Stimulated activated memory B cell treated with anti-CD40 and anti-IgM and Interleukin-4, amounts not matched to agents 10 μg/mL and 1 μg/mL and 100 μg/mL, for 72 hours (primary cell): ENCODE measurements at regions not wholly inside any gene's neighbourhood (a gene's known extent, or its start where the extent isn't known, plus 50 kb on each side); places are given as distances from the start of the nearest gene placed in this dataset.
"Not testable (repeated sequence)": the region's sequence is repeated elsewhere in the genome, so short reads cannot be mapped to it uniquely, and the experiment has no call there.

Source experiments
- ATAC-seq: fragments of 150-1000 bp; cut with Tn5 transposase; 2 replicates; pipeline ENCODE4 v1.10.0; 2021
- H3K27ac Mint-ChIP-seq: one replicate; pipeline ENCODE4 v1.8.0; 2022; ENCODE audit warnings: mild to moderate bottlenecking, mixed read lengths
- H3K27me3 Mint-ChIP-seq: one replicate; pipeline ENCODE4 v1.8.0; 2022; ENCODE audit warnings: mixed read lengths
- H3K36me3 Mint-ChIP-seq: one replicate; pipeline ENCODE4 v1.8.0; 2022; ENCODE audit warnings: mixed read lengths
- H3K4me1 Mint-ChIP-seq: one replicate; pipeline ENCODE4 v1.8.0; 2022; ENCODE audit warnings: mixed read lengths
- H3K4me3 Mint-ChIP-seq: one replicate; pipeline ENCODE4 v1.8.0; 2022; ENCODE audit warnings: mild to moderate bottlenecking, moderate library complexity, mixed read lengths
- H3K9me3 Mint-ChIP-seq: one replicate; pipeline ENCODE4 v1.8.0; 2022; ENCODE audit warnings: mixed read lengths

DNA sequence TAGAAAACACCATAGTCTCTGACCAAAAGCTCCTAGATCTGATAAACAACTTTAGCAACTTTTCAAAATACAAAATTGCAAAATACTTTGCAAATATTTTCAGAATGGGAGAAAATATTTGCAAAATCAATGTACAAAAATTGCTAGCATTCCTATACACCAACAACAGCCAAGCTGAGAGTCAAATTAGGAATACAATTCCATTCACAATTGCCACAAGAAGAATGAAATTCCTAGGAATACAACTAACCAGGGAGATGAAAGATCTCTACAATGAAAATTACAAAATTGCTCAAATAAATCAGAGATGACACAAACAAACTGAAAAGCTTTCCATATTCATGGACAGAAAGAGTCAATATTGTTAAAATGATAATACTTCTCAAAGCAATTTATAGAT lies 327.0 kb upstream of the ZC3H15 start:
- no peak for ATAC-seq
- Mint-ChIP-seq H3K36me3 (peaks cover 78% of the 10 kb centered on the region), H3K27me3 (no peaks in the 10 kb centered on the region), H3K9me3 (peaks cover 34% of the 10 kb centered on the region), H3K4me1 (peaks cover 18% of the 10 kb centered on the region), H3K27ac (no peak overlapping the region), H3K4me3 (no peak overlapping the region)

DNA sequence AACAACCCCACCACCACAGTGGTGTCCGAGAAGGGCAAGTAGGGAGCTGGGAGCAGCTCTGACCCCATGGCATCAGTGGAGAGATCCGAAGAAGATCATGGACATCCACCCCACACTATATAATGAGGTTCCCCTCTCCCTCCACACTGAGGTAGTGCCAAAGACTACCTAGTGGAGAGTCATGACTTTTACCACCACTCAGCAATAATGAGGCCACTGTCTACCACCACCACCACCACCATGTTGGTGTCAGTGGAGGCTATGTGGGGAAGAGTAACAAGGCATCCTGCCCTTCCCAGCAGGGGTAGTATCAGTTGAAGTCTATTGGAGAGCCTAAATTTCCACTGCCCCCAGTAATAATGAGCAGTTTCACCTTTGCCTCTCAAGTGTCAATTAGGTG lies 321.7 kb upstream of the ZC3H15 start:
- Mint-ChIP-seq H3K36me3 (peaks cover 64% of the 10 kb centered on the region), H3K9me3 (peaks cover 24% of the 10 kb centered on the region), H3K4me1 (peaks cover 10% of the 10 kb centered on the region), H3K27ac (no peak overlapping the region), H3K4me3 (no peak overlapping the region), H3K27me3 (no peaks in the 10 kb centered on the region)
- ATAC-seq: no peak

DNA sequence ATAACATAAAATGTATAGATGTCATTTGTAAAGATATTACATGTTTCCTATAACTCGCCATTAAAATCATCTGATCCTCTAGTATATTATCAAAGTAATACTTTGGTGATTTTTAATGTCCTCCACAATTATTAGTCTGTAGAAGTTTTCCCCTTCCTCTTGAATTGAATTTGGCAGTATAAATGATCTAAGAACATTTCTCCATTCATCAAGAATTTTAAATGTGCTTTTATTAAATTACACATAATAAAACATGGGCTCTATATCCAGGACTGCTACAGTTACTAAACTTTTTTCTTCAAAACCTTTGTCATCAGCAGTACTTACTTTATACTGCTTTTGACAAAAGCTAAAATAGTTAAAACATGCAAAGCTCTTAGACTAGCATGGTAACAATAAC lies 315.4 kb upstream of the ZC3H15 start:
- peaks cover 6% of the 10 kb centered on the region for H3K9me3 Mint-ChIP-seq
- H3K4me3 Mint-ChIP-seq: no peak overlapping the region
- H3K27me3 Mint-ChIP-seq: no peaks in the 10 kb centered on the region
- H3K27ac Mint-ChIP-seq: no peak overlapping the region
- peaks cover 9% of the 10 kb centered on the region for H3K36me3 Mint-ChIP-seq
- ATAC-seq: no peak
- H3K4me1 Mint-ChIP-seq: no peaks in the 10 kb centered on the region

DNA sequence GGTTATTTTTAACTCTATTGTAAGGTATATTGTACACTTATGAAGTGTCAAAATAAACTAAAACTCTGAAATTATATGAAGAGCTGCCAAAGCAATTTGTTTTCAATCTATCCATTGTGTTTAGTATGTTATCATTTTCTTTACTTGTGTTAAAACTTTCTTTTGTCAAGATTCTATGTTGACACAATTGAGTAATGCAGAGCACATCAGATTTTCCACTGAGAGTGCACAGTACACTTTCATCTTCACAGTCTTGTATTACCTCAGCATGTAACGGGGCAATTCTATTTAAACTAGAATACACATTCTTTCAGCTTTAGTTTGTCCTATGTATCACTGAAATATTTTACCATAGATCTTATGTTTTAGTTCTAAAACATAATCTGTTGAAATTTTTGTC lies 304.4 kb upstream of the ZC3H15 start:
- H3K27me3 Mint-ChIP-seq: no peaks in the 10 kb centered on the region
- no peaks in the 10 kb centered on the region for H3K9me3 Mint-ChIP-seq
- peaks cover 7% of the 10 kb centered on the region for H3K4me1 Mint-ChIP-seq
- H3K27ac Mint-ChIP-seq: no peak overlapping the region
- ATAC-seq: no peak
- no peak overlapping the region for H3K4me3 Mint-ChIP-seq
- H3K36me3 Mint-ChIP-seq: peaks cover 11% of the 10 kb centered on the region

DNA sequence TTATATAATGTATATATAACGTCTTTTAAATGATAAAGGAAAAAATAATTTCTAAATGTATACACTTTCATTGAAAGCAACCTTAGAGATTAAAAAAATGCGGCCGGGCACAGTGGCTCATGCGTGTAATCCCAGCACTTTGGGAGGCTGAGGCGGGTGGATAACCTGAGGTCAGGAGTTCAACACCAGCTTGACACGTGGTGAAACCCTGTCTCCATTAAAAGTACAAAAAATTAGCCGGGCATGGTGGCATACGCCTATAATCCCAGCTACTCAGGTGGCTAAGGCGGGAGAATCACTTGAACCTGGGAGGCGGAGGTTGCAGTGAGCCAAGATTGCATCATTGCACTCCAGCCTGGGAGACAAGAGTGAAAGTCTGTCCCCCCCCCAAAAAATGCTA lies 303.7 kb upstream of the ZC3H15 start:
- not testable (repeated sequence) for H3K4me3 Mint-ChIP-seq, ATAC-seq, H3K27ac Mint-ChIP-seq, H3K9me3 Mint-ChIP-seq, H3K4me1 Mint-ChIP-seq, H3K27me3 Mint-ChIP-seq
- H3K36me3 Mint-ChIP-seq: peaks cover 11% of the 10 kb centered on the region

DNA sequence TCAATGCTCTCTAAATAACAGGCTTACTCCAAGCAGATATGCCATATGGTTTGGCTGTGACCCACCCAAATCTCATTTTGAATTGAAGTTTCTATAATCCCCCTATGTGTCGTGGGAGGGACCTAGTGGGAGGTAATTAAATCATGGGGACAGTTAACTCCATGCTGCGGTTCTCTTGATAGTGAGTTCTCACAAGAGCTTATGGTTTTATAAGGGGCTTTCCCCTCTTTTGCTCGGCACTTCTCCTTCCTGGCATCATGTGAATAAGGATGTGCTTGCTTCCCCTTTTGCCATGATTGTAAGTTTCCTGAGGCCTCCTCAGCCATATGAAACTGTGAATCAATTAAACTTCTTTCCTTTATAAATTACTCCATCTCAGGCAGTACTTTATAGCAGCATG lies 302.7 kb upstream of the ZC3H15 start:
- Mint-ChIP-seq H3K4me3 (no peak overlapping the region), H3K27ac (no peak overlapping the region), H3K36me3 (peaks cover 11% of the 10 kb centered on the region)

DNA sequence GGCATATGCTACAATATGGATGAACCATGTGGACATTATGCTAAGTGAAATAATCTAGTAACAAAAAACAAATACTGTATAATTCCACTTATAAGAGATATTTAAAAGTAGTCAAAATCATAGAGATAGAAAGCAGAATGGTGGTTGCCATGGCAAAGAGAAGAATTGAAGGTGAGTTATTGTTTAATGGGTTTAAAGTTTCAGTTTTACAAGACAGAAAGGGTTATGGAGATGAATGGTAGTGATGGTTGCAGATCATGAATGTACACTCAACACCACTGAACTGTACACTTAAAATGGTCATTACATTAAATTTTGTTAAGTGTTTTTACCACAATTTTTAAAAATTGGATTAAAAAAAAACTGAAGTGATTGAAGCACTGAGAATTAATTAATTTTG lies 298.2 kb upstream of the ZC3H15 start:
- H3K9me3 Mint-ChIP-seq: peaks cover 5% of the 10 kb centered on the region
- no peak overlapping the region for H3K4me3 Mint-ChIP-seq
- no peak for ATAC-seq
- peaks cover 12% of the 10 kb centered on the region for H3K4me1 Mint-ChIP-seq
- H3K36me3 Mint-ChIP-seq: peaks cover 10% of the 10 kb centered on the region
- no peak overlapping the region for H3K27ac Mint-ChIP-seq
- H3K27me3 Mint-ChIP-seq: no peaks in the 10 kb centered on the region

More for the DNA sequence above, 302.7 kb upstream of the ZC3H15 start:
- no peaks in the 10 kb centered on the region for H3K27me3 Mint-ChIP-seq
- no peaks in the 10 kb centered on the region for H3K9me3 Mint-ChIP-seq
- no peak for ATAC-seq
- peaks cover 12% of the 10 kb centered on the region for H3K4me1 Mint-ChIP-seq

DNA sequence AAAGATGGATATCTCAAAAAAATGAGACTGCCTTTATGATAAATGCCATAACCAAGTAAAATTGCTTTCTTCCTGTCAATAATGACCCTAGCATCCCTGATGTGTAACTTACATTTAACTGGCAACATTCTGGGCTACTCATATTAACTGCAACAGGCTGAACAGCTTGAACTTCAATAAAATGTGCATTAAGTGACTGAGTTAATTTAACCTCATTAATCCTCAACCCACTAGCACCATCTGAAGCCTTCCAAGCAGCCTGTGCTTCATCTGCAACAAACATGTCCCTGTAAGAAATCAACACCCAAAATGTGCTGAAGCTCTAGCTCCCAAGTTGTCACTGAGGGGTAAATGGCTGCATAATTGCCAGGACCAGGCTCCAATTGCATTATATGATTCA lies 296.2 kb upstream of the ZC3H15 start:
- ATAC-seq: no peak
- H3K36me3 Mint-ChIP-seq: peaks cover 6% of the 10 kb centered on the region
- H3K27ac Mint-ChIP-seq: no peak overlapping the region
- H3K4me1 Mint-ChIP-seq: peaks cover 5% of the 10 kb centered on the region
- no peaks in the 10 kb centered on the region for H3K27me3 Mint-ChIP-seq
- peaks cover 5% of the 10 kb centered on the region for H3K9me3 Mint-ChIP-seq
- no peak overlapping the region for H3K4me3 Mint-ChIP-seq

DNA sequence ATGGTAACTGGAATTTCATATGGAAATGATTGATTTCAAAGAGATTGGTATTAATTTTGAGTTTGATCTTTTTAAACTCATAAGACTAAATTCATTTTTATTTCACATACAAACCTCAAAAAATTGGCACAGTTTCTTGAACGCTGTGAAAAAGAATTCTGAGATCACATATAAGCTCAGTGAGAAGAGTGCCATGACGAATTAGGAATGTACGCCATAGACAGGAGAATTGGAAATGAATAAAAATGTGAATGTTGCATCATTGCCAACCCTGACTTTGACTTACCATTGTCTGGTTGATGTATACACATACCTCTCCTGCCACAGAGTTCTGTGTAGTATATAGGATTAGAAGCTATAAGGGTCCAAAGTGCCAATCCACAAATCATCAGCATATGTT lies 290.4 kb upstream of the ZC3H15 start:
- Mint-ChIP-seq H3K4me1 (no peaks in the 10 kb centered on the region), H3K36me3 (peaks cover 11% of the 10 kb centered on the region), H3K27ac (no peak overlapping the region), H3K4me3 (no peak overlapping the region), H3K27me3 (no peaks in the 10 kb centered on the region), H3K9me3 (peaks cover 4% of the 10 kb centered on the region)
- no peak for ATAC-seq

DNA sequence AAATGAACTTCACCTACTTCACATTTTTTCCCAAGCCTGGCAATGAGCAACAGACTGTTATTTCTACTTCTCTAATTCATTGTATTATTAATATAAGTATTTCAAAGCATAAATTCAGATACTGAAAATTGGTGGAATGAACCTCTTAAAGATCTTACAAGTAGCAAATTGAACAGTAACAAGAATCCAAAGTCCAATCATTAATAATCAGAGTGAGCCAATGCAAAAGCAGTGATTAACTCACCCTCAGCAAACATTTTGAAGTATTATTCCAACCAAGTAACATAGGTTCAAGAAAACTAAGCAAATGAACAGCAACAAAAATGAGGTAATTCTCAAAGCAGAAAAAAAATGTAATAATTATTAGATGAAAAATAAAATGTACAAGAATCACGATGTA lies 288.1 kb upstream of the ZC3H15 start:
- no peak overlapping the region for H3K4me3 Mint-ChIP-seq
- H3K4me1 Mint-ChIP-seq: peaks cover 2% of the 10 kb centered on the region
- no peaks in the 10 kb centered on the region for H3K9me3 Mint-ChIP-seq
- H3K36me3 Mint-ChIP-seq: peaks cover 12% of the 10 kb centered on the region
- ATAC-seq: no peak
- H3K27ac Mint-ChIP-seq: no peak overlapping the region
- H3K27me3 Mint-ChIP-seq: no peaks in the 10 kb centered on the region

DNA sequence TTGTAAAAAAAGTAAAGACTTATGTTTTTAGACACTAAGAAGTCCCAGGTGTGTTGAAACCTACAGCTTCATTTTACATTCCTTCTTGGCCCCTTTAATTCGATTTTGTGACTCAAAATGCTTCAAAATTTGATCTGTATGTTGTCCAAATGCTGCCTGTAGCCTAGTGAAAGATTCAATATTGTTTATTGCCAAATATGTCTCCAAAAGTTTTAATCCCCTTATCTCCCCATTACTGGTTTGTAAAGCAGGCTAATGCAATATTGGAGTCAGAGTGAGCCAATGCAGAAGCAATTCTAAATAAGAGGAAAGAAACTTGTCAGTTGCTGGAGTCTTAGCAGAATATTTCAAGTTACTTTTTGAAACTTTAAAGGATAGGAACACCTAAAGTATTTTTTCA lies 287.0 kb upstream of the ZC3H15 start:
- peaks cover 6% of the 10 kb centered on the region for H3K4me1 Mint-ChIP-seq
- no peak overlapping the region for H3K4me3 Mint-ChIP-seq
- H3K27ac Mint-ChIP-seq: no peak overlapping the region
- no peaks in the 10 kb centered on the region for H3K27me3 Mint-ChIP-seq
- no peak for ATAC-seq
- no peaks in the 10 kb centered on the region for H3K9me3 Mint-ChIP-seq
- H3K36me3 Mint-ChIP-seq: peaks cover 12% of the 10 kb centered on the region

DNA sequence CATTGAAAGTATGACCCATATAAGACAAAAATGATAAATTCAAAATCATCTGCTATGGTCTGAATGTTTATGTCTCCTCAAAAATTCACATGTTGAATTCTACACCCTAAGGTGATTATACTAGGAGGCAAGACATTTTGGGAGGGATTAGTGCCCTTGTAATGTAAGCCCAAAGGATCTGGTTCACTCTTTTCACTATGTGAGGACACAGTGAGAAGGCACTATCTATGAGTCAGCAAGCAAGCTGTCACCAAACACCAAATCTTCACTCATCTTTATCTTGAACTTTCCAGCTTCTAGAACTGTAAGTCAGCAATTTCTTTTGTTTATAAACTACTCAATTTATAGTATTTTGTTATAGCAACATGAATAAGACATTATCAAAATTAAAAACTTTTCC lies 284.7 kb upstream of the ZC3H15 start:
- H3K27ac Mint-ChIP-seq: no peak overlapping the region
- H3K4me1 Mint-ChIP-seq: peaks cover 17% of the 10 kb centered on the region
- no peak for ATAC-seq
- peaks cover 6% of the 10 kb centered on the region for H3K36me3 Mint-ChIP-seq
- H3K9me3 Mint-ChIP-seq: no peaks in the 10 kb centered on the region
- no peak overlapping the region for H3K4me3 Mint-ChIP-seq
- no peaks in the 10 kb centered on the region for H3K27me3 Mint-ChIP-seq

DNA sequence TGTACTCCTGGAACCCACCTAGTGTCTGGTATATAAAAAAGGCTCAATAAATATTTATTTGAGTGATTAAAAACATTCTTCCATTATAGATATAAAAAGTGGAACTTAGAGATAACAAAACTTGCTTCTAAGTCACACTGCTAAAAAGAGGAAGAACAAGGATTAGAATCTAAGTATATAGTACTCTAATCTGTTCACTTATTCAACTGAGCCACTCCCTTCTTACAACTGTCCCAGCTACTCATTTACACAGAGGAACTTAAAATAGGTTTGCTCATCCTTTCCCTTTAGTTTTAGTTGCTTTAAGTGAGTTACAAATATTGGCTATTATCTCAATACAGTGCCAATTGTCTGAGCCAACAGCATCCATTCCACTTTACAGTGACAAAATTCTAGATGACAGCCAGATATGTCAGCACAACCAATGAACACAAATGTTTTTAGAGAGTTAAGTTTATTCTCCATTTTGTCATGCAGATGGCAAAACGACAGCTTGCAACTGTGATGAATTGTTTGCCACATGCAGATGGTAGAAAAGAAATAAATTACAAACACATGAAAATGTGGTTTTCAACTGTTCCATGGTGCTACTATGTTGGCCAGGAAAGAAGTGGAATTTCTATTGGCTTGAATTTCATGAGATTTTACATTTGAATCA lies 280.7 kb upstream of the ZC3H15 start:
- H3K4me1 Mint-ChIP-seq: peaks cover 25% of the 10 kb centered on the region
- H3K36me3 Mint-ChIP-seq: peaks cover 6% of the 10 kb centered on the region
- no peak overlapping the region for H3K27ac Mint-ChIP-seq
- ATAC-seq: peak; percentile 71
- no peaks in the 10 kb centered on the region for H3K27me3 Mint-ChIP-seq
- no peaks in the 10 kb centered on the region for H3K9me3 Mint-ChIP-seq
- no peak overlapping the region for H3K4me3 Mint-ChIP-seq

DNA sequence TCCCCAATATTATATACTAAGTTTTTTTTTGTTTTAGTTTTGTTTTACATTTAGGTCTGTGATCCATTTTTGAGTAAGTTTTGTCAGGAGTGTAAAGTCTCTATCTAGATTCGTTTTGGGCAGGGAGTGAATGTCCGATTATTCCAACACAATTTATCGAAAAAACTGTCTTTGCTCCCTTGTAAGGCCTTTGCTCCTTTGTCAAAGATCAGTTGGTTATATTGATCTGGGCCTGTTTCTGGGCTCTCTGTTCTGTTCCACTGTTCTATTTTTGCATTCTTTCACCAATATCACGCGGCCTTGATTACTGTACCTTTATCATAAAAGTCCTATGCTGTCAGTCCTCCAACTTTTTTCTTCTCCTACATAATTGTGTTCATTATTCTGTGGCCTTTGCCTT lies 276.5 kb upstream of the ZC3H15 start:
- no peaks in the 10 kb centered on the region for H3K27me3 Mint-ChIP-seq
- no peak overlapping the region for H3K27ac Mint-ChIP-seq
- H3K9me3 Mint-ChIP-seq: no peaks in the 10 kb centered on the region
- ATAC-seq: no peak
- H3K4me1 Mint-ChIP-seq: peaks cover 19% of the 10 kb centered on the region
- no peak overlapping the region for H3K4me3 Mint-ChIP-seq
- H3K36me3 Mint-ChIP-seq: peaks cover 19% of the 10 kb centered on the region

DNA sequence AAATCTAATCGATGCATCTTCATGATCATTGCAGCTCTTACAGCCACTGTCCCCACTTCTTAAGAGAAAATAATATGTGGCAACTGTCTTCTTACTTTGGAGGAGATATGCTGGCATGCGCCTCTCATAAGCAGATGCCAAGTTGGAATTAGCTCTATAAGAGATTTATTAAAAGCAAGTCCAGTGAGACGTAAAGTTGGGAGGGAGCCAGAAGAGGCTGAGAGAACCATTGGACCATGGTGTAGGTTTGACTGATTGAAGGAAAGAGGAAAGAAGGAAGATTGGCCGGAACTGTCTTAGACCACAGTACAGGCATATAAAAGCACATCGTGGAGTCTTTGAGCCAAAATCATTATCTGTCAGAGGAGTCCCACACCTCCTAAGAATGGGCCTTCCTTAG lies 265.7 kb upstream of the ZC3H15 start:
- no peak for ATAC-seq
- H3K27ac Mint-ChIP-seq: no peak overlapping the region
- H3K9me3 Mint-ChIP-seq: peaks cover 4% of the 10 kb centered on the region
- no peak overlapping the region for H3K4me3 Mint-ChIP-seq
- H3K4me1 Mint-ChIP-seq: no peaks in the 10 kb centered on the region
- H3K36me3 Mint-ChIP-seq: peaks cover 31% of the 10 kb centered on the region
- no peaks in the 10 kb centered on the region for H3K27me3 Mint-ChIP-seq

DNA sequence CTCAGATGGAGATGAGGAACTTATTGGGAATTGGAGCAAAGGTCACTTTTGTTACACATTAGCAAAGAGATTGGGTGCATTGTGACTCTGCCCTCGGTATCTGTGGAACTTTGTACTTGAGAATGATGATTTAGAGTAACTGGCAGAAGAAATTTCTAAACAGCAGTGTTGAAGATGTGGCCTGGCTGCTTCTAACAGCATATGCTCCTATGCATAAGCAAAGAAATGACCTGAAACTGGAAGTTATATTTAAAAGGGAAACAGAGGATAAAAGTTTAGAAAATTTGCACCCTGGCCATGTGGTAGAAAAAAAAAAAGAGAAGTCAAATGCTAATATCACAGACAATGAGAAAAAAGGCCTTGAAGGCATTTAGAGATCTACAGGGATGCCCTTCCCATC lies 256.8 kb upstream of the ZC3H15 start:
- ATAC-seq: no peak
- peaks cover 47% of the 10 kb centered on the region for H3K9me3 Mint-ChIP-seq

DNA sequence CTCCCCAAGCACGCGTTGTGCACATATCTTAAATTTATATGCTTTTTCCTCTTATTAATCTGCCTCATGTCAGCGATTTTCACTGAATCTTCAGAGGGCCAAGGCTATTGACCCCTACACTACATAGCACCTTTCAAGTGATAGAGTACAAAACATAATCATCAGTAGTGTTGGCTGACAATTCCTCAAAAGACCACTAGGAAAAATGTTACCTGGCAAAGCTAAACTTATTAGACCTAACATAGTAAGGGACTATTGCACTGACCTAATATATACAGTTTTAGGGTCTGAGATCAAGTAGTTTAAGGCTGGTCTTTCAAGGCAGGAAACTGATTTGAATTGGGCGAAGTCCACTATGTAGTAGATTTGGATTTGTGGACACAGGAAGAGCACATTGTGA lies 244.2 kb upstream of the ZC3H15 start:
- Mint-ChIP-seq H3K36me3 (peaks cover 12% of the 10 kb centered on the region), H3K9me3 (peaks cover 4% of the 10 kb centered on the region), H3K4me3 (no peak overlapping the region), H3K4me1 (peaks cover 14% of the 10 kb centered on the region), H3K27ac (no peak overlapping the region), H3K27me3 (no peaks in the 10 kb centered on the region)
- ATAC-seq: no peak

More for the DNA sequence above, 256.8 kb upstream of the ZC3H15 start:
- Mint-ChIP-seq H3K27ac (no peak overlapping the region), H3K4me1 (no peaks in the 10 kb centered on the region), H3K27me3 (no peaks in the 10 kb centered on the region), H3K36me3 (peaks cover 71% of the 10 kb centered on the region), H3K4me3 (no peak overlapping the region)
